Left renal cortex interstitium (tissue), 4 donors: ENCODE measurements at regions not wholly inside any gene's neighbourhood (a gene's known extent, or its start where the extent isn't known, plus 50 kb on each side); places are given as distances from the start of the nearest gene placed in this dataset.

ENCODE experiments used
- DNase-seq, 4 donors: peaks; one replicate each; pipeline ENCODE4 v3.0.0-alpha.2; 2013; ENCODE audit warnings: low read depth in 4 of 4, low spot score in 2 of 4, missing footprints in 1 of 4

DNA sequence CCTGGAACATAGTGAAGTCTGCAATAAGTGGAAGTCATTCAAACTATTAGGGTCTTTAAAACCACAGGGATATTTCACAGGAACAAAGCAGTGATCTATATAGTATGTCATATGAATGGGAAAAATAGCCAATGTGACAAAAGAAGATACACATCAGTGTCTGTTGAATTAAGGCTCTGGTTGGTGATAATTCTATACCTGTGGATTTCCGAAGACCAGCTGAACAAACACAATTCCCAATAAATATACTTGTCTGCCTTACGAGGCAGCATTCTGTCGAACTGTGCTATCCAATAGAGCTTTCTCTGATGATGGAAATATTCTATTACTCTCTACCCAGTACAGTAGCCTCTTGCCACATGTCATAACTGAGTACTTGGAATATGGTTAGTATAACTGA lies 55.9 kb upstream of the CAV2 start:
- no peak for DNase-seq

DNA sequence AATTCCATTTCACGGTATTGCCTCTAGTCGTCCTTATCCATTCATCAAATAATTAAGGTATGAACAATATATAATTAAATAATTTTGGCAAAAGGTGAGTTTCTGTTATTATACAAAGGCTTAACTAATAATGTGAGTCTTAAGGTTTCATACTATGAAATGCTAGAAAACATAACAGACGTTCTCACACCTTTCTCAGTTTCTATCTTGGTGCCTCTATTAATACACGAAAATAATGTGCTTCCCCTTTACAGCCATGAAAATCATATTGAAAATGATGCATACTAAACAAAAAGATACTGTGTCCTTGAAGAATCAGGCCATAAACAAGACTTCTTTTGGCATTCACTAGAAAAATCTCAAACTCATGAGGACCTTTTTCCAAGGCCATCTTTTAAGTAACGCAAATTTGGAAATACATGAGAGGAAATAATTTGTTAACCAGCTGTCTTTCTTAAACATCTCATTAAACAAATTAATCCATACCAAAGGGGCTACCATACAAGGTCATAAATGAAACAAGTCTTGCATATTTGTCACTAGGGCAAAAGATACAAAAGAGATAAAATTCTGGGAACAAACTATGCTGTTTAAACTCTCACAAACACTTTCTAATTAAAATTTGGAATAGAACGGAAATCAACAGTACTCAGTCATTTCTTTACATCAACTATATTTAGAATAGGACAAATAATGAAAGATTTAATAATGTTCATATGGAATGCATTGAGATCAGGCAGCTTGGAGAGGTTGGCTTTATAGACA lies 53.9 kb upstream of the CAV2 start:
- no peak for DNase-seq

DNA sequence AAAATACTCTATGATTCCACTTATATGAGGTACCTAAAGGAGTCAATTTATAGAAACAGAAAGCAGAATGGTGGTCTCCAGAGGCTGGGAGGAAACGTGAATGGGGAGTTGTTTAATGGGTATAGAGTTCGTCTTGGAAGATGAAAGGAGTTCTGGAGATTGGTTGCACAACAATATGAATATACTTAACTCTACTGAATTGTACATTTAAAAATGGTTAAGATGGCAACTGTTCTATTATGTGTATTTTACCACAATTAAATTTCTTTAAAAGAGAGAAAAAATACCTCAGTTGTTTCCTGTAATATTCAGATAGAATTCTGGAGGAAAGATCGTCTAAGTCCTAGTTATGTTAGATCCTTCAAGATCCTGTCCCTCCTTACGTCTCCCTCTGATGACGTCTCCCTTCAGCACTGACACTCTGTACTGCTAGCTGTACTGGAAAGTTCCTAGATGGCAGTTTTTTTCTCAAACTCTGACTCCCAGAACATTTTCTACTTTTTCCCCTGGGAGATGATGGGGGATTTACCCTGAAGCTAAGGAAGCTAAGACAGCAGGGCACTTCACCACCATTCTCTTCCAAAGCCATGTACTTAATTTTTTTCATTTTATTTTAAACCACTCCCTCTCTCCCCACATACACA lies 53.2 kb upstream of the CAV2 start:
- DNase-seq = no peak

DNA sequence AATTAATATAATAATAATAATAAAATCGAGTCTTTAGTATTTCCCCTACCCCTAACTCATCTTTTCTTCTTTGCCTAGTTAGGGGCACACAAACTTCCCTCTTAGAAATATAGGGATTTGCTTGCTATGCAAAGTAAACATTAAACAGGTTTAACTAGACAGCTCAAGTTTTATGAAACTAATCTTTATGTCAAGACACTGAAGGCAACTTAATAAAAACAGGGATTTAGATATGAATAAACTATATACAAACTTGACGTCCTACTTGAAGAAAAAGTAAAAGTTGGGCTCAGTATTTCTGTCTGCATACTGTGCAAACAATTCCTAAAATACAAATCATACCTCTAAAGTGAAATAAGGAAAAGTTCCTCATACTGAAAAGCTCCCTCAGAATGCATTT lies 52.1 kb upstream of the CAV2 start:
- DNase-seq = no peak

DNA sequence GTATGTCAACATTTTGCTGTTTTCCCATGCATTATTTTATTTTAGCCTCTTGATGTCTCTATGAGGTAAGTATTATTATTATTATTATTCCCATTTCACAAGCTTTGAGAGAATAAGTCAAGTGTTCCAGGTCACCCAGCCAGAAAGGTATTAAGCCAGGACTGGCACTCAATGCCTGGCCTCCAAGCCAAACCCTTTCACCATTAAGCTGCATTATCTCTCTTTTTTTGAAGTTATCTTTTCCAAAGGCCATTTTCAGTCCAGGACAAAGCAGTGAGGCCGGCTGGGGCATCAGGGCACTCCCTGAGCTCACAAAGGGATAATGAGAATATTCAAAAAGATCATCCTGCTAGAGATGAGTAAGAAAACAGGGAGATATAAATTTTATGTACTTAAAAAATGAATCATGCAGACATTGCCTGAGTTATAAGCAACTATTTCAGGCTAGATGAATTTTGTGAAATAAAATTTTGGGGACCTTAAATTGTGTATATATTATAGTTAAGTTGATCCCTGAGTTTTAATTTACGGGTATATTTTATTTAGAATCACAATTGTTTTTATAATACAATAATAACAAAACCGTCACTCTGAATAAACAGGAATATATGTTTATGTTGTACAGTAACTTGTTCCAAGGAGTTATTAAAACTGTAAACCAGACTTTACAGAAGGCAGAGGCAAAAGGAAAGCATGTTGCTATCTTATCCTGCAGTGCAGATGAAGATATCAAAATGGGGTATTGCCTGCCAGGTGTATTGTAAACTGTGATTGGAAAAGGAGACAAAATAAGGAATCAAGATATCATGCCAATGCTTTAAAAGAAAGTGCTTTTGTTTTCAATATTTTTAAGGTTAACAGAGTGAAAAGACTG lies 51.3 kb upstream of the CAV2 start:
- DNase-seq = no peak

DNA sequence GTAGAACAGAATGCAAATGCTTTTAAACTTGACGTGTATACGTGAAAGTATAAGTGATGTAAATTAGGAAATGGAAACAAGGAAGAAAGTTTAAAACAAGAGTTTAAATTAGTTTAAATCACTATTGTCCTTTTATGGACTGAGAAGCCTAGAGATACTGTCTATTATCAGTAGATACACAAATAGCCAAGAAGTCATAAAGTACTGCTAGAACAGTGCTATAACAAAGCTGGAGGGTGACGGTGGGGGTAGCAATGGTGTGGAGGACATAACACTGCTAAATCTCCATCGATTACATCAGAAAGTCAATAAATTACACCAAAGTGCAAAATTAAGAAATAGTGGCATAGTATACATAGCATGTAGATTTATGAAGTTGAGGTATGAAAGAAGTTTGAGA lies 50.1 kb upstream of the CAV2 start:
- DNase-seq = no peak
